Mucosa of rectum (tissue), 2 donors: ENCODE measurements at regions not wholly inside any gene's neighbourhood (a gene's known extent, or its start where the extent isn't known, plus 50 kb on each side); places are given as distances from the start of the nearest gene placed in this dataset.

Experiments used
- H3K27ac ChIP-seq, 2 donors: one replicate each; pipeline ENCODE4 v1.7.0; 2013; ENCODE audit warnings: inconsistent platforms in 2 of 2, low read depth in 2 of 2, low read length in 2 of 2
- H3K27me3 ChIP-seq, 2 donors: one replicate each; pipeline ENCODE4 v1.7.0; 2013; ENCODE audit warnings: low read length in 2 of 2; ENCODE audit not compliant: control insufficient read depth in 2 of 2, insufficient read depth in 2 of 2
- H3K36me3 ChIP-seq, 2 donors: one replicate each; pipeline ENCODE4 v1.7.0; 2013; ENCODE audit warnings: low read length in 2 of 2; ENCODE audit not compliant: control insufficient read depth in 2 of 2, insufficient read depth in 2 of 2
- H3K4me1 ChIP-seq, 2 donors: one replicate each; pipeline ENCODE4 v1.7.0; 2013; ENCODE audit warnings: low read length in 2 of 2, mild to moderate bottlenecking in 1 of 2; ENCODE audit not compliant: control insufficient read depth in 2 of 2, insufficient read depth in 2 of 2
- H3K4me3 ChIP-seq, 2 donors: one replicate each; pipeline ENCODE4 v1.7.0; 2013; ENCODE audit warnings: low read length in 2 of 2
- H3K9ac ChIP-seq, 2 donors: one replicate each; pipeline ENCODE4 v1.7.0; 2013; ENCODE audit warnings: low read length in 2 of 2, low read depth in 1 of 2, mild to moderate bottlenecking in 1 of 2
- H3K9me3 ChIP-seq, 2 donors: one replicate each; pipeline ENCODE4 v1.7.0; 2013; ENCODE audit warnings: low read length in 2 of 2; ENCODE audit not compliant: control insufficient read depth in 2 of 2
- donor health status: healthy.
- donor health status: Normal muscosa, but diverticular disease.

GRCh38 chr6:18663011-18663410, 275.9 kb downstream of the RNF144B start:
- H3K4me3 ChIP-seq, result no peak overlapping the region
- H3K27me3 ChIP-seq, result no peaks in the 10 kb centered on the region
- H3K9me3 ChIP-seq, result no peaks in the 10 kb centered on the region
- H3K36me3 ChIP-seq, result no peaks in the 10 kb centered on the region
- H3K9ac ChIP-seq, result no peak overlapping the region
- no peak overlapping the region for H3K27ac ChIP-seq
- no peaks in the 10 kb centered on the region for H3K4me1 ChIP-seq

DNA sequence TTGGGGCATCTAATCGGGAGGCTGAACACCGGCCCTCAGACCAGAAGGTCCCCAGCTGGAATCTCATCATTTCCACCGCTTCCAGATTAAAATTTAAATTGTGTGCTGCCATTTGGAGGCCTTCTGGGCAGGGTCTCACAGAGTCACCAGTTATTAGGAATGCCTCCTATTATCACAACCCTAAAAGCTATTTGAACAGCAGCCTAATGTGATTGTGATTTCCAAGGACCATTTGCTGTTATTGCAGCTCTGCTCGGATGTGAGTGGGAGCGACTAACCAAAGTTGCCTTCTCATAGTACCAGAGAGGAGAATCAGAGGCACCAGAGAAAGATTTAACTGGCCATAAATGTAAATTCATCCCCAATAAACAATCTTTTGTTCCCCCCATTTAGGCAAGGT, 277.3 kb downstream of the RNF144B start:
- H3K4me1 ChIP-seq, result no peaks in the 10 kb centered on the region
- H3K27ac ChIP-seq, result no peak overlapping the region
- H3K4me3 ChIP-seq, result no peak overlapping the region
- no peak overlapping the region for H3K9ac ChIP-seq
- H3K9me3 ChIP-seq, result no peaks in the 10 kb centered on the region
- no peaks in the 10 kb centered on the region for H3K27me3 ChIP-seq
- H3K36me3 ChIP-seq, result no peaks in the 10 kb centered on the region

DNA sequence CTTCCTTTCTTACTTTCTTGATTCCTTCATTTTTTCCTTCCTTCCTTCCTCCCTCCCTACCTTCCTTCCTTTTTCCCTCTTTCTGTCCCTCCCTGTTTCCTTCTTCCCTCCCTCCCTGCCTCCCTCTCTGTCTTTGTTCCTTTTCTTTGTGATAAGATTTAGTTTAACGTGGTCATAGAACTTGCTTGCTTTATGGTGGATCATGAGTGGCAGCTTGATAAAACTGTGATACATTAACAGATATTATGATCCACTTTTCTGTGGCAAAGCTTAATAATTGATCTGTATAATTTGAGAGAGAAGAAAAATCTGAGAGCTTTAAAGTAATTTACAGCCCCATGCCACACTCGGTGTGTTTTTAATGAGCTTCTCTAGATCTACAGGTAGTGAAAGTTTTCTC, 280.5 kb downstream of the RNF144B start:
- Histone ChIP-seq H3K27ac (no peak overlapping the region), H3K9ac (no peak overlapping the region), H3K4me1 (no peaks in the 10 kb centered on the region), H3K9me3 (no peaks in the 10 kb centered on the region), H3K27me3 (no peaks in the 10 kb centered on the region), H3K4me3 (no peak overlapping the region), H3K36me3 (no peaks in the 10 kb centered on the region)

- no peaks in the 10 kb centered on the region for H3K36me3 ChIP-seq
- no peak overlapping the region for H3K4me3 ChIP-seq
- H3K9ac ChIP-seq, result no peak overlapping the region
- H3K27me3 ChIP-seq, result no peaks in the 10 kb centered on the region
- H3K27ac ChIP-seq, result no peak overlapping the region
- no peaks in the 10 kb centered on the region for H3K9me3 ChIP-seq
- no peaks in the 10 kb centered on the region for H3K4me1 ChIP-seq
These were observed 281.8 kb downstream of the RNF144B start for GRCh38 chr6:18668994-18669393.

DNA sequence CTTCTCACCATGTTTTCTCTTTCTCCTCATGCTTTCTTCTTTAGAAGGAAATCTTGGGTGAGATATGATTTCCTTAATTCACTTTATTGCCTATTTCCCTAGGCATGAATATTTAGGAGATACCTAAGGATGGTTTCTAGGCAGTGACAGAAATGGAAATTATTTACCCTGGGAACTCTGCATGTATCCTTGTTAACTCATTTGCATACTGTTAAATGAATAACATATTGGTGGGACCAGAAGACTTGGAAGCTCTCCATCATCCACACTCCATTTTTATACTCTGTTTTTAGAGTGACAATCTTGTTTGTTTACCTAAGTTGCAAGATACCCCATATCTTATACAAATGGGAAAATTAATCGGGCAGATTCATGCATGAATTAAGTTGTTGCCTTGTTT, 285.7 kb downstream of the RNF144B start:
- Histone ChIP-seq H3K4me1 (no peaks in the 10 kb centered on the region), H3K9me3 (no peaks in the 10 kb centered on the region), H3K9ac (no peak overlapping the region), H3K27me3 (no peaks in the 10 kb centered on the region), H3K4me3 (no peak overlapping the region), H3K27ac (no peak overlapping the region), H3K36me3 (no peaks in the 10 kb centered on the region)

GRCh38 chr6:18674346-18674745, 287.2 kb downstream of the RNF144B start:
- Histone ChIP-seq H3K36me3 (no peaks in the 10 kb centered on the region), H3K9ac (no peak overlapping the region), H3K27me3 (no peaks in the 10 kb centered on the region), H3K9me3 (no peaks in the 10 kb centered on the region), H3K27ac (no peak overlapping the region), H3K4me3 (no peak overlapping the region), H3K4me1 (no peaks in the 10 kb centered on the region)

DNA sequence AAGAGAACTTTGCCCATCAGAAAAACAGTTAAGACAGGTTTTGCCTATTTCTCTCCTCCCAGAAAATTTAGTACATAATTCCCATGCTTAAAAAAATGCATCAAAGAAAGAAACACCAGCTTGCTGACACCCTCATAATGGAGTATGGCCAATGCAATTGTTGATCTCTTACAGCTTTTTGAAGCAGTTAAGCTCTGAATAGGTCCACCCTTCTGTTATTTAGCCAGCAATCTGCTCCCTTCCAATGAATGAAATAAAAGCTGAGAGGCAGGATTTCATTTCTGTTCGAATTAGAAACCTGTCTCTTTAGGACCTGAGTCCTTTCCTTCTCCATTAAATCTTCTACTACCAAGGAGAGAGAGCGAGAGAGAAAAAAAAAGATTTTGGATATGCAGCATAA, 288.7 kb downstream of the RNF144B start:
- Histone ChIP-seq H3K4me1 (no peaks in the 10 kb centered on the region), H3K36me3 (no peaks in the 10 kb centered on the region), H3K27ac (no peak overlapping the region), H3K9ac (no peak overlapping the region), H3K4me3 (no peak overlapping the region), H3K27me3 (no peaks in the 10 kb centered on the region), H3K9me3 (no peaks in the 10 kb centered on the region)

GRCh38 chr6:18676548-18676947, 289.4 kb downstream of the RNF144B start:
- H3K27ac ChIP-seq, result no peak overlapping the region
- no peak overlapping the region for H3K9ac ChIP-seq
- H3K9me3 ChIP-seq, result no peaks in the 10 kb centered on the region
- no peak overlapping the region for H3K4me3 ChIP-seq
- no peaks in the 10 kb centered on the region for H3K4me1 ChIP-seq
- H3K36me3 ChIP-seq, result no peaks in the 10 kb centered on the region
- no peaks in the 10 kb centered on the region for H3K27me3 ChIP-seq

- no peaks in the 10 kb centered on the region for H3K4me1 ChIP-seq
- H3K36me3 ChIP-seq, result no peaks in the 10 kb centered on the region
- H3K27me3 ChIP-seq, result no peaks in the 10 kb centered on the region
- no peaks in the 10 kb centered on the region for H3K9me3 ChIP-seq
- H3K4me3 ChIP-seq, result no peak overlapping the region
- no peak overlapping the region for H3K27ac ChIP-seq
- H3K9ac ChIP-seq, result no peak overlapping the region
These were observed 293.7 kb downstream of the RNF144B start for GRCh38 chr6:18680842-18681241.

- no peaks in the 10 kb centered on the region for H3K4me1 ChIP-seq
- no peaks in the 10 kb centered on the region for H3K36me3 ChIP-seq
- no peaks in the 10 kb centered on the region for H3K9me3 ChIP-seq
- H3K27ac ChIP-seq, result no peak overlapping the region
- H3K27me3 ChIP-seq, result no peaks in the 10 kb centered on the region
- no peak overlapping the region for H3K9ac ChIP-seq
- no peak overlapping the region for H3K4me3 ChIP-seq
These were observed 294.8 kb downstream of the RNF144B start for GRCh38 chr6:18681832-18682503.

GRCh38 chr6:18684343-18684742, 297.2 kb downstream of the RNF144B start:
- H3K36me3 ChIP-seq, result no peaks in the 10 kb centered on the region
- no peaks in the 10 kb centered on the region for H3K27me3 ChIP-seq
- H3K4me3 ChIP-seq, result no peak overlapping the region
- no peaks in the 10 kb centered on the region for H3K4me1 ChIP-seq
- no peaks in the 10 kb centered on the region for H3K9me3 ChIP-seq
- no peak overlapping the region for H3K9ac ChIP-seq
- H3K27ac ChIP-seq, result no peak overlapping the region
